OCI-LY1 (cell line): ENCODE measurements at regions not wholly inside any gene's neighbourhood (a gene's known extent, or its start where the extent isn't known, plus 50 kb on each side); places are given as distances from the start of the nearest gene placed in this dataset.

Source experiments
- H2AFZ ChIP-seq: fragments of 200-600 bp; sonication (generic), shearing (Covaris generic); 2 replicates; pipeline ENCODE4 v1.6.0; 2014; ENCODE audit warnings: antibody characterized with exemption, mild to moderate bottlenecking, low read length
- H3F3A ChIP-seq: fragments of 200-600 bp; sonication (generic), shearing (Covaris generic); 2 replicates; pipeline ENCODE4 v1.6.0; 2014; ENCODE audit warnings: mild to moderate bottlenecking, antibody characterized with exemption, low read length, moderate library complexity; ENCODE audit not compliant: insufficient read depth
- H3K27ac ChIP-seq: fragments of 200-600 bp; sonication (generic); 2 replicates; pipeline ENCODE4 v1.5.1; 2014; ENCODE audit warnings: low read length, mixed run types, mild to moderate bottlenecking, low read depth; ENCODE audit not compliant: poor library complexity, severe bottlenecking
- H3K27me3 ChIP-seq: fragments of 200-600 bp; sonication (generic); 2 replicates; pipeline ENCODE4 v1.6.0; 2014; ENCODE audit warnings: antibody characterized with exemption, mild to moderate bottlenecking, low read length, moderate library complexity; ENCODE audit not compliant: insufficient read depth
- H3K36me3 ChIP-seq: fragments of 200-600 bp; sonication (generic); 2 replicates; pipeline ENCODE4 v1.6.1; 2014; ENCODE audit warnings: mild to moderate bottlenecking, antibody characterized with exemption, low read length, moderate library complexity, mixed read lengths; ENCODE audit not compliant: insufficient read depth
- H3K4me1 ChIP-seq: fragments of 200-600 bp; sonication (generic); 2 replicates; pipeline ENCODE4 v1.5.1; 2014; ENCODE audit warnings: mild to moderate bottlenecking, low read length, moderate library complexity; ENCODE audit not compliant: insufficient read depth, severe bottlenecking
- H3K4me2 ChIP-seq: fragments of 200-600 bp; sonication (generic), shearing (Covaris generic); 2 replicates; pipeline ENCODE4 v1.6.1; 2014; ENCODE audit warnings: low read length
- H3K4me3 ChIP-seq: fragments of 200-600 bp; sonication (generic); 2 replicates; pipeline ENCODE4 v1.5.1; 2014; ENCODE audit warnings: low read length, low read depth, mild to moderate bottlenecking, mixed read lengths; ENCODE audit not compliant: poor library complexity, severe bottlenecking
- H3K79me2 ChIP-seq: fragments of 200-600 bp; shearing (Covaris generic); 2 replicates; pipeline ENCODE4 v1.6.1; 2016; ENCODE audit warnings: mixed run types, low read length, mixed read lengths; ENCODE audit not compliant: insufficient read depth
- H3K9ac ChIP-seq: fragments of 200-600 bp; sonication (generic), shearing (Covaris generic); 2 replicates; pipeline ENCODE4 v1.6.1; 2014; ENCODE audit warnings: mild to moderate bottlenecking, low read length, mixed read lengths
- H3K9me2 ChIP-seq: fragments of 200-600 bp; sonication (generic), shearing (Covaris generic); 2 replicates; pipeline ENCODE4 v1.6.1; 2014; ENCODE audit warnings: low read depth, mild to moderate bottlenecking, low read length, mixed read lengths
- H3K9me3 ChIP-seq: fragments of 200-600 bp; shearing (Covaris generic); 2 replicates; pipeline ENCODE4 v1.6.1; 2014; ENCODE audit warnings: low read length, mixed read lengths
- H4K20me1 ChIP-seq: fragments of 200-600 bp; sonication (generic), shearing (Covaris generic); 2 replicates; pipeline ENCODE4 v1.6.0; 2016; ENCODE audit warnings: mild to moderate bottlenecking, low read length; ENCODE audit not compliant: insufficient read depth
- EZH2 ChIP-seq: fragments of 200-600 bp; sonication (generic), shearing (Covaris generic); IDR thresholded peaks from 2 replicates; pipeline ENCODE4 v1.8.0; 2017; ENCODE audit warnings: borderline replicate concordance, mixed run types, mild to moderate bottlenecking, antibody characterized with exemption, low read length, moderate library complexity, mixed read lengths
- TF ChIP-seq, protein P1 (sequence below): fragments of 200-600 bp; sonication (generic), shearing (Covaris generic); IDR thresholded peaks from 2 replicates; pipeline ENCODE4 v1.5.1; 2017; ENCODE audit warnings: mild to moderate bottlenecking, antibody characterized with exemption, low read length, moderate library complexity, mixed read lengths

DNA sequence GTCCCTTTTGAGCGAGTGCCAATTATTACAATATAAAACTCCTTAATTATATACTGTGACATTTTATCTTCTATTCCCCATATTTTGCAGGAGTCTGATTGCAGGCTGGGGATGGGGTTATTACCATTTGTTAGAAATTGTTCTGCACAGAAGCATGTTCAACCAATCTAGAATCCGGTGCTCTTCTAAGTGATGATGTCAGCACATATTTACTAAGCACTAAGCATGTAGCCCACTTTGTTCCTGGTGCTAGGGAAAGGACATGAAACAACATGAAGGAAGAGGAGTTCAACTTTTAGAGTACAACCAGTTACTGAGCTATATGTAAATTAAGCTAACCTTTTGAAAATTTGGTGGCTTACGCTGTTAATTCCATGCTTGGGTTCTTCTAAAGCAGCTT, 52.8 kb upstream of the IL1RAPL2 start:
- H3F3A ChIP-seq = no peaks in the 10 kb centered on the region
- no peaks in the 10 kb centered on the region for H3K36me3 ChIP-seq
- no peaks in the 10 kb centered on the region for H3K4me1 ChIP-seq
- no peaks in the 10 kb centered on the region for H3K9me2 ChIP-seq
- no peaks in the 10 kb centered on the region for H3K9me3 ChIP-seq
- no peaks in the 10 kb centered on the region for H4K20me1 ChIP-seq
- H3K27me3 ChIP-seq = no peaks in the 10 kb centered on the region
- H3K4me2 ChIP-seq = no peak overlapping the region
- no peak overlapping the region for H3K9ac ChIP-seq
- TF ChIP-seq EZH2 = no peak
- TF ChIP-seq, protein P1, sequence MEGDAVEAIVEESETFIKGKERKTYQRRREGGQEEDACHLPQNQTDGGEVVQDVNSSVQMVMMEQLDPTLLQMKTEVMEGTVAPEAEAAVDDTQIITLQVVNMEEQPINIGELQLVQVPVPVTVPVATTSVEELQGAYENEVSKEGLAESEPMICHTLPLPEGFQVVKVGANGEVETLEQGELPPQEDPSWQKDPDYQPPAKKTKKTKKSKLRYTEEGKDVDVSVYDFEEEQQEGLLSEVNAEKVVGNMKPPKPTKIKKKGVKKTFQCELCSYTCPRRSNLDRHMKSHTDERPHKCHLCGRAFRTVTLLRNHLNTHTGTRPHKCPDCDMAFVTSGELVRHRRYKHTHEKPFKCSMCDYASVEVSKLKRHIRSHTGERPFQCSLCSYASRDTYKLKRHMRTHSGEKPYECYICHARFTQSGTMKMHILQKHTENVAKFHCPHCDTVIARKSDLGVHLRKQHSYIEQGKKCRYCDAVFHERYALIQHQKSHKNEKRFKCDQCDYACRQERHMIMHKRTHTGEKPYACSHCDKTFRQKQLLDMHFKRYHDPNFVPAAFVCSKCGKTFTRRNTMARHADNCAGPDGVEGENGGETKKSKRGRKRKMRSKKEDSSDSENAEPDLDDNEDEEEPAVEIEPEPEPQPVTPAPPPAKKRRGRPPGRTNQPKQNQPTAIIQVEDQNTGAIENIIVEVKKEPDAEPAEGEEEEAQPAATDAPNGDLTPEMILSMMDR = no peak
- no peak overlapping the region for H2AFZ ChIP-seq
- no peaks in the 10 kb centered on the region for H3K79me2 ChIP-seq
- no peak overlapping the region for H3K4me3 ChIP-seq
- no peak overlapping the region for H3K27ac ChIP-seq

DNA sequence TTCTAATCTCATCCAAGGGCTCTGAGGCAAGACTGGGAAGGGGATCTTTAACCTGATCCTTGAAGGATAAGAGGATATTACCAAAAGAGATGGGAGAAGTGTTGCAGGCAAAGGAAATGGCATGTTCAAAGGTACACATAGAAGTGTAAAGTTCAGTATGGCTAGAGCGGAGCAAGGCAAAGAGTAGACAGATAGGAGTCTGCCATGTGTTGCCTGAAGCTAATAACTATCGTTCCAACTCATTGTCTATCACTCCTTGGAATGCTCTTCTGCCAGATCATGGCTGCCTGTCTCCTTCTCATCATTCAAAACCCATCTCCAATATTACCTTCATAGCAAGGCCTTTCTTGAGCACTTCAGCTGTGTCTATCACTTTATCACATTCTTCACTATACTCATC, 55.2 kb upstream of the IL1RAPL2 start:
- Histone ChIP-seq H3K9ac (no peak overlapping the region), H3K36me3 (no peaks in the 10 kb centered on the region), H3K9me3 (no peaks in the 10 kb centered on the region), H3K79me2 (no peaks in the 10 kb centered on the region), H3F3A (no peaks in the 10 kb centered on the region), H3K4me1 (no peaks in the 10 kb centered on the region), H3K9me2 (no peaks in the 10 kb centered on the region), H3K4me2 (no peak overlapping the region), H3K27ac (no peak overlapping the region), H3K27me3 (no peaks in the 10 kb centered on the region), H4K20me1 (no peaks in the 10 kb centered on the region), H2AFZ (no peak overlapping the region), H3K4me3 (no peak overlapping the region)
- TF ChIP-seq, protein P1 = no peak
- TF ChIP-seq EZH2 = no peak

DNA sequence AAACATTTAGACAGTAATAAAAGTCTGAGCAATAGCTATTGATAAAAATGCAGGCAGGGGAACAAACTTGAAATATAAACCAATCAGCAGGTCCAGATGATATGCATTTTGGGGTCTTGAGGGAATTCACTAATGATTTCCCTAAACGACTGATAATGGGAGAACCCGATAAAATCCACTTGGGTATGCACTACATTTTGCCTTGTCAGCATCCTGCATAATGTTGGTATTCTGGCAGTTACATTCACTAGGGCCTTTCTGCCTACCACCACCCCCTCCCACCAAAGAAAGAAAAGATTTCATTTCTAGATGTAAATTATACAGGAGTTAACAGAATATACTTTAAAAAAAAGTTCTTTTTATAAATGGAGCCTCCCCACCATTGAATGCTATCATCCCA, 63.5 kb upstream of the IL1RAPL2 start:
- TF ChIP-seq EZH2 = no peak
- TF ChIP-seq, protein P1 = no peak

More for the DNA sequence above, 63.5 kb upstream of the IL1RAPL2 start:
- no peaks in the 10 kb centered on the region for H3K4me1 ChIP-seq
- H3F3A ChIP-seq = no peaks in the 10 kb centered on the region
- H3K36me3 ChIP-seq = no peaks in the 10 kb centered on the region
- no peaks in the 10 kb centered on the region for H3K79me2 ChIP-seq
- H2AFZ ChIP-seq = no peak overlapping the region
- no peaks in the 10 kb centered on the region for H3K9me3 ChIP-seq
- H3K27me3 ChIP-seq = no peaks in the 10 kb centered on the region
- no peak overlapping the region for H3K4me2 ChIP-seq
- no peak overlapping the region for H3K4me3 ChIP-seq
- H3K9ac ChIP-seq = no peak overlapping the region
- no peak overlapping the region for H3K27ac ChIP-seq
- H4K20me1 ChIP-seq = no peaks in the 10 kb centered on the region
- H3K9me2 ChIP-seq = no peaks in the 10 kb centered on the region
